ENCODE measurements at regions not wholly inside any gene's neighbourhood (a gene's known extent, or its start where the extent isn't known, plus 50 kb on each side); places are given as distances from the start of the nearest gene placed in this dataset.

GRCh38 chr2:22497789-22498188 lies 887.2 kb upstream of the KLHL29 start:
- in situ Hi-C loops (cut with HindIII; ENCODE audit: low pct_unique_long_range_greater_than_20kb, low sequenced_read_pairs), result no loop called here
- DNase-seq (ENCODE audit: low read depth), result no peak

DNA sequence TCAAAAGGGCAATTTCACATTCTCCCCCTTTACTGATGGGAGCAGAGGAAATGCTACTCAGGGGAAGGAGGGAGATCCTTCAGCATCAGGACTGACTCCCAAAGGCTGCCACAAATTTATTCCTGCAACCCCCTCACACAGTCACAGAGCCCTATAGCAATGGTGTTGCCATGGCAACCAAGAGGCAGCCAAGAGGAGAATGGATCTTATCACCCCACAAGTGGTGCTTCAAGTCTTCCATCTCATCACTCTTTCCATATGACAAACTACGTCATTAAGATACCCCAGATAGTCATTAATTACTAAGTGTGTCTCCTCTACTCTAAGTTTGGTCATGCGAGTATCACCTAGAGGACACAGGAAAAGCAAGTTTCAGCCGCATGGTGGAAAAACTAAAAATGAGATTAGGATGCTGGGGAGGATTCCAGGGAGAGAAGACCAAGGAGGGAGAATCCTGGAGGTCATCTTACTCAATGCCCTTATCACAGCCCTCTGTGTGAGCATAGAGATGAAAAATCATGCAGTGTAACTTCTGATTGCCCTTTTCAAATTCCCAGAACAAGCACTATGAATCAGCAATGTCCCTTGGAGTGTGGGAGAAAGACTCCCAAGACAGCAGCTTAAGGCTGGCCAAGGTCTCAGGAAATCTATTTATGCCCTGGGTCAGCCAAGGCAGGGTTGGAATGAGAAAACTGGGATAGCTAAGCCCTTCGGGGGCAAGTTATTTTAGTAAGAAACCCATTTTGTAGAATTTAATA lies 885.7 kb upstream of the KLHL29 start:
- in situ Hi-C loops (cut with HindIII; ENCODE audit: low pct_unique_long_range_greater_than_20kb, low sequenced_read_pairs), result no loop called here

GRCh38 chr2:22500555-22500935 lies 884.4 kb upstream of the KLHL29 start:
- in situ Hi-C loops (cut with HindIII; ENCODE audit: low pct_unique_long_range_greater_than_20kb, low sequenced_read_pairs), result no loop called here
- DNase-seq (ENCODE audit: low read depth), result no peak

More for the DNA sequence above, 885.7 kb upstream of the KLHL29 start:
- DNase-seq (ENCODE audit: low read depth), result no peak

GRCh38 chr2:22501851-22502250 lies 883.1 kb upstream of the KLHL29 start:
- in situ Hi-C loops (cut with HindIII; ENCODE audit: low pct_unique_long_range_greater_than_20kb, low sequenced_read_pairs), result no loop called here

GRCh38 chr2:22513563-22513962 lies 871.4 kb upstream of the KLHL29 start:
- no peak for DNase-seq (ENCODE audit: low read depth)
- in situ Hi-C loops (cut with HindIII; ENCODE audit: low pct_unique_long_range_greater_than_20kb, low sequenced_read_pairs), result no loop called here

More at GRCh38 chr2:22501851-22502250, 883.1 kb upstream of the KLHL29 start:
- no peak for DNase-seq (ENCODE audit: low read depth)

DNA sequence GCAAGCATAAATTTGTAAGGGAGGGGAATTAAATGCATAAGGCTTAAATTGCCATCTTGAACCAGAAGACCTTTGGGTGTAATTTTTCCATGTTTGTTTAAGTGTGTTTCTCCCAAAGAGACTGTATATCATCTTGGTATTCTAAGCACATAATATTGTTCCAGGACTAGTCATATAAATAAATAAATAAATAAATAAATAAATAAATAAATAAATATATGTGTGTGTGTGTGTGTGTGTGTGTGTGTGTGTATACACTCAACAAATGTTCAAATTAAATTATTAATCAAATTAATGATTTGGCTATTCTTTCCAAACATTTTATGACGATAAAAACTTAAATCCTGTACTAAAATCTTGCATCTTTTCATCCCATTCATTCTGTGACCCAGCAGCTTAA lies 867.8 kb upstream of the KLHL29 start:
- DNase-seq (ENCODE audit: low read depth), result no peak
- in situ Hi-C loops (cut with HindIII; ENCODE audit: low pct_unique_long_range_greater_than_20kb, low sequenced_read_pairs), result no loop called here

DNA sequence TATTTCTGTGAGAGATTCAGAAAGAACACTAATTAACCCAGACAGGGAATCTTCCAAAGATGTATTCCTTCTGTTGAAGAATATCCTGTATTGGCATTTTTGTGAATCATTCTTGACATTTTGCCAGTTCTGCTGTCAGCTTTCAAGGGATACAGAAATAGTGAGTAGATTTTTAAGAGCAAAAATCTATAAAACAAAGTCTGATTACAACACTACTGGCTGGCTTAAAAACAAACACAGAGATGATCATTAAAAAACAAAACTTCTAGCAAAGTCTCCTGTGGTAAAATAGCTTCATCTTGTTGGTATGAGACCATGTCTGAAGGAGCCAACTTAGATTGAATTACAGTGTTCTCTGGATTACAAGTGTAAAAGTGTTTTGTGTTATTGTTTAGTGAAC lies 866.3 kb upstream of the KLHL29 start:
- DNase-seq (ENCODE audit: low read depth), result no peak
- in situ Hi-C loops (cut with HindIII; ENCODE audit: low pct_unique_long_range_greater_than_20kb, low sequenced_read_pairs), result no loop called here

GRCh38 chr2:22520369-22521288 lies 864.4 kb upstream of the KLHL29 start:
- in situ Hi-C loops (cut with HindIII; ENCODE audit: low pct_unique_long_range_greater_than_20kb, low sequenced_read_pairs), result no loop called here
- no peak for DNase-seq (ENCODE audit: low read depth)

DNA sequence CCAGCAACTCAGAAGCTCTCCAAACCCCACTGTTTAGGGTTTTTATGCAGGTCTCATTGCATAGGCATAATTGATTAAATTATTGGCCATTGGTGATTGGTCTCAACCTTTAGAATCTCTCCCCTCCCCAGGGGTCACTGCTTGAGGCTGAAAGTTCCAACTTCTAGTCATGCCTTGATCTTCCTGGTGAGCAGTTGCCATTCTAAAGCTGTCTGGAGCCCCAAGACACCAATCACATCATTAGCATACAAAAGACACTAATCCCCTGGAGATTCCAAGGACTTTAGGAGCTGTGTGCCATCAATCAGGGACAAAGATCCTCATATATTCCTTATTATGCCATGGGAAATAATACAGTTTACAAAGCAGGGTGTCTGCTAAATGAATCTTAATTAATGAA lies 863.4 kb upstream of the KLHL29 start:
- in situ Hi-C loops (cut with HindIII; ENCODE audit: low pct_unique_long_range_greater_than_20kb, low sequenced_read_pairs), result no loop called here
- no peak for DNase-seq (ENCODE audit: low read depth)

DNA sequence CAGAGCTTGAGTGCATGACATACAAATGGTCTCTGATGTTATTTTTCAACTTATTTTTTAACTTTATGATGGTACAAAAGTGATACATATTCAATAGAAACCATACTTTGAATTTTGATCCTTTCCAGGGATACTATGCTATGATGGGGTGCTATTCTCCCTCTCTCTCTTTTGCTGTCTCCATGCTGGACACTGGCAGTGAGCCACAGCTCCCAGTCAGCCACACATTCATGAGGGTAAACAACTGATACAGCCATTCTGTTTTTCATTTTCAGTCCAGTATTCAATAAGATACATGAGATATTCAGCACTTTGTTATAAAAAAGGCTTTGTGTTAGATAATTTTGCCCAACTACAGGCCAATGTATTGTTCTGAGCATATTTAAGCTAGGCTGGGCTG lies 859.3 kb upstream of the KLHL29 start:
- no peak for DNase-seq (ENCODE audit: low read depth)
- in situ Hi-C loops (cut with HindIII; ENCODE audit: low pct_unique_long_range_greater_than_20kb, low sequenced_read_pairs), result no loop called here

DNA sequence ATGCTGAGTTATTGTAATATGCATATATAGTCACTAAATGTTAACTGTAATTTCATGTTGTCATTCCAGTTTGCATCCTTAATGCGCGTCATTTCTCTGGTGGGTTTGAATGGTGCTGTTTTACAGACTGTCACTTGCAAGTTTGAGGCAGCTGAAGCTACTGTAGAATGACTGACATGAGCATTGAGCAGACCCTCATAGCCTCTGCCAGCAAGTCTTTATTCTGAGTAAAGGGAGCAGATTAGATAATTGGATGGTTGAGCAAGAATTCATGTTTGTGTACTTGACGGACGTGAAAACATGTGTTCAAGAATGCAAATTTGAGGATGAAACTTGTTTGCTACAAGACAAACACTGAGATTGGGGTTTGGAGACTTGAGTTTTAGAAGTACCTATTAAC lies 854.8 kb upstream of the KLHL29 start:
- no peak for DNase-seq (ENCODE audit: low read depth)
- in situ Hi-C loops (cut with HindIII; ENCODE audit: low pct_unique_long_range_greater_than_20kb, low sequenced_read_pairs), result no loop called here

DNA sequence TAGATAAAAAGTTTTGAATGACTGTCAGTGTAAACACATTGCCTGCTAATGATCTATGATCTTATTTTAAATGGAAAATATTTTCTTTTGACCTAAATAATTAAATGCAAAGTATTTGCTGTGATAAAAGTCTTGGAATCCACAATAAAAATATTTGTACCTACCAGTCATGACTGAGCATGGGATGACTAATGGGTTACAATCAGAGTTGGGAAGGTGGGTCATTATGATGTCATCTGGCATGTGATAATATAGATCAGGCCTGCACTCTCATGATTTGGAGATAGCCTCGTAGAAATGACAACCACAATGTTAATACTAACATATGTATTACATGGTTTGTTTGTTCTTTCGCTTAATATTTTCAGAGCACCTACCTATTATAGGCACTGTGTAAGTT lies 848.8 kb upstream of the KLHL29 start:
- peak; percentile 7 for DNase-seq (ENCODE audit: low read depth)
- in situ Hi-C loops (cut with HindIII; ENCODE audit: low pct_unique_long_range_greater_than_20kb, low sequenced_read_pairs), result no loop called here

DNA sequence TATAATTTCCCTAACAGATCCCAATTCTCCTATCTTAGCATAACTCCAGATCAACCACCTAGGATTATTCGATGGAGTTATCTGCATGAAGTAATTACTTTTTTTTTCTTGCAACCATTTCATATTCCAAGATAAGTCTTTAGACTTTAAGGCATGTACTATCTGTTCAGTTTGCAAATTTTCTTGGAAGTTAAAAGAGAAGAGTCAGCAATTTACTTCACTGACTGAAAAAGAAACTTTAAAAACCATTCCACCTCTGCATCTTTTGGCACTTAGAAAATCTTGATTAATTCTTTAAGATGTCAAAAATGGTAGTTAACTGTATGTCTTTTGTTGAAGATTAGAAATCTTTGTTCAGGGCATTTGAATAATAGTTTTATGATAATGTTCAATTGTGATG lies 830.5 kb upstream of the KLHL29 start:
- in situ Hi-C loops (cut with HindIII; ENCODE audit: low pct_unique_long_range_greater_than_20kb, low sequenced_read_pairs), result no loop called here

GRCh38 chr2:22557406-22557805 lies 827.6 kb upstream of the KLHL29 start:
- in situ Hi-C loops (cut with HindIII; ENCODE audit: low pct_unique_long_range_greater_than_20kb, low sequenced_read_pairs), result no loop called here
- DNase-seq (ENCODE audit: low read depth), result no peak

More for the DNA sequence above, 830.5 kb upstream of the KLHL29 start:
- no peak for DNase-seq (ENCODE audit: low read depth)

DNA sequence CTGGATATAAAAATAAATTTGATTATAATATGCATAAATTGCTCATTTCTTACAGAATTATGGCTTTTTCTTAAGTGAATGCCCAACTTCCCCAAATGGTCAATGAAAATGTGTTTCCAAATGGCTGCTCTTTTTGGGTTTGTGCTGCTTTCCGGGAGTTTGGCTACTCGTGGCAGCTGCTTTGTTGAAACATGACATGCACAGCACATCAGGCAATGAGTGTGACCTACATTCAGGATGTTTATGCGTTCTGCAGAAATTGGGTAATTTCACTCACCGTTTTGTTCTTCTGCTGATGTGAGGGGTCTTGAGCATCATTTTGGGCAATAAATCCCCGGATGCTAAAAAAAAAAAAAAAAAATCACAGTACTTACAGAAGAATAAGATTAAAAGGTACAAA lies 825.0 kb upstream of the KLHL29 start:
- in situ Hi-C loops (cut with HindIII; ENCODE audit: low pct_unique_long_range_greater_than_20kb, low sequenced_read_pairs), result no loop called here
- no peak for DNase-seq (ENCODE audit: low read depth)

- in situ Hi-C loops (cut with HindIII; ENCODE audit: low pct_unique_long_range_greater_than_20kb, low sequenced_read_pairs), result no loop called here
- DNase-seq (ENCODE audit: low read depth), result no peak
Observed at GRCh38 chr2:22579341-22579740, 805.6 kb upstream of the KLHL29 start.

GRCh38 chr2:22582107-22582506 lies 802.9 kb upstream of the KLHL29 start:
- no peak for DNase-seq (ENCODE audit: low read depth)
- in situ Hi-C loops (cut with HindIII; ENCODE audit: low pct_unique_long_range_greater_than_20kb, low sequenced_read_pairs), result no loop called here

- no peak for DNase-seq (ENCODE audit: low read depth)
- in situ Hi-C loops (cut with HindIII; ENCODE audit: low pct_unique_long_range_greater_than_20kb, low sequenced_read_pairs), result no loop called here
Observed at GRCh38 chr2:22596306-22596705, 788.7 kb upstream of the KLHL29 start.

DNA sequence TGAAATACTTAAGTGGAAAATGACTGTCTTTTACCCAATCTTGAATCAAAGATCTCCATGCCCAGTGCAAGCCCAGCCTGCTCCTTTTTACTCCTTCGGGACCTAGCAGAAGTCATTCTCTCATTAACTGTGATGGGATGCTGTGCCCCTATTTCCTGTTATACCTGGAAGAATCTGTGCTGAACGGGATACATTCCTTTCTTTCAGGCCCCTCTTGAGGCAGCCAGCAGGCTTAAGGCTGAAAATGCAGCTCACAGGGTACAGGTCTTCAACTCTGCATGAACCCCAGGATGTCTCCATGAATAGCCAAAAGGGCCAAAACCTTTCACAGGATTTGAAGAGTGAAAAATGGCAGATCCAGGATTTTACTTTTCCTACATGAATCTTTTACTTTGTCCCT lies 784.8 kb upstream of the KLHL29 start:
- in situ Hi-C loops (cut with HindIII; ENCODE audit: low pct_unique_long_range_greater_than_20kb, low sequenced_read_pairs), result no loop called here
- DNase-seq (ENCODE audit: low read depth), result no peak
